Ishikawa (cell line): ENCODE measurements at regions not wholly inside any gene's neighbourhood (a gene's known extent, or its start where the extent isn't known, plus 50 kb on each side); places are given as distances from the start of the nearest gene placed in this dataset.

ENCODE experiments used
- CREB1 ChIP-seq: IDR thresholded peaks from 2 replicates; pipeline ENCODE4 v1.6.1; 2012; ENCODE audit warnings: low read depth
- EGR1 ChIP-seq: IDR thresholded peaks from 2 replicates; pipeline ENCODE4 v1.6.1; 2012
- EP300 ChIP-seq: IDR thresholded peaks from 2 replicates; pipeline ENCODE4 v1.6.1; 2012; ENCODE audit warnings: borderline replicate concordance
- FOXM1 ChIP-seq: IDR thresholded peaks from 2 replicates; pipeline ENCODE4 v1.6.1; 2012; ENCODE audit warnings: low read depth, borderline replicate concordance
- MAX ChIP-seq: IDR thresholded peaks from 2 replicates; pipeline ENCODE4 v1.6.1; 2012
- NFIC ChIP-seq: IDR thresholded peaks from 2 replicates; pipeline ENCODE4 v1.6.1; 2012
- RAD21 ChIP-seq: IDR thresholded peaks from 2 replicates; pipeline ENCODE4 v1.6.1; 2012; ENCODE audit warnings: low read depth
- TAF1 ChIP-seq: IDR thresholded peaks from 2 replicates; pipeline ENCODE4 v1.6.1; 2012; ENCODE audit warnings: low read depth, mild to moderate bottlenecking
- TEAD4 ChIP-seq: IDR thresholded peaks from 2 replicates; pipeline ENCODE4 v1.6.1; 2012
- TF ChIP-seq, protein P1 (sequence below): IDR thresholded peaks from 2 replicates; pipeline ENCODE4 v1.6.1; 2012; ENCODE audit warnings: low read depth, mild to moderate bottlenecking
- TF ChIP-seq, protein P2 (sequence below): IDR thresholded peaks from 2 replicates; pipeline ENCODE4 v1.6.1; 2012

GRCh38 chr18:38648179-38648578, 1082.6 kb upstream of the CELF4 start:
- TF ChIP-seq CREB1 (no peak), TAF1 (no peak), NFIC (no peak), EP300 (no peak), MAX (no peak), RAD21 (no peak), TEAD4 (no peak), FOXM1 (no peak), EGR1 (no peak)
- TF ChIP-seq, protein P1, sequence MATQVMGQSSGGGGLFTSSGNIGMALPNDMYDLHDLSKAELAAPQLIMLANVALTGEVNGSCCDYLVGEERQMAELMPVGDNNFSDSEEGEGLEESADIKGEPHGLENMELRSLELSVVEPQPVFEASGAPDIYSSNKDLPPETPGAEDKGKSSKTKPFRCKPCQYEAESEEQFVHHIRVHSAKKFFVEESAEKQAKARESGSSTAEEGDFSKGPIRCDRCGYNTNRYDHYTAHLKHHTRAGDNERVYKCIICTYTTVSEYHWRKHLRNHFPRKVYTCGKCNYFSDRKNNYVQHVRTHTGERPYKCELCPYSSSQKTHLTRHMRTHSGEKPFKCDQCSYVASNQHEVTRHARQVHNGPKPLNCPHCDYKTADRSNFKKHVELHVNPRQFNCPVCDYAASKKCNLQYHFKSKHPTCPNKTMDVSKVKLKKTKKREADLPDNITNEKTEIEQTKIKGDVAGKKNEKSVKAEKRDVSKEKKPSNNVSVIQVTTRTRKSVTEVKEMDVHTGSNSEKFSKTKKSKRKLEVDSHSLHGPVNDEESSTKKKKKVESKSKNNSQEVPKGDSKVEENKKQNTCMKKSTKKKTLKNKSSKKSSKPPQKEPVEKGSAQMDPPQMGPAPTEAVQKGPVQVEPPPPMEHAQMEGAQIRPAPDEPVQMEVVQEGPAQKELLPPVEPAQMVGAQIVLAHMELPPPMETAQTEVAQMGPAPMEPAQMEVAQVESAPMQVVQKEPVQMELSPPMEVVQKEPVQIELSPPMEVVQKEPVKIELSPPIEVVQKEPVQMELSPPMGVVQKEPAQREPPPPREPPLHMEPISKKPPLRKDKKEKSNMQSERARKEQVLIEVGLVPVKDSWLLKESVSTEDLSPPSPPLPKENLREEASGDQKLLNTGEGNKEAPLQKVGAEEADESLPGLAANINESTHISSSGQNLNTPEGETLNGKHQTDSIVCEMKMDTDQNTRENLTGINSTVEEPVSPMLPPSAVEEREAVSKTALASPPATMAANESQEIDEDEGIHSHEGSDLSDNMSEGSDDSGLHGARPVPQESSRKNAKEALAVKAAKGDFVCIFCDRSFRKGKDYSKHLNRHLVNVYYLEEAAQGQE: no peak
- TF ChIP-seq, protein P2, sequence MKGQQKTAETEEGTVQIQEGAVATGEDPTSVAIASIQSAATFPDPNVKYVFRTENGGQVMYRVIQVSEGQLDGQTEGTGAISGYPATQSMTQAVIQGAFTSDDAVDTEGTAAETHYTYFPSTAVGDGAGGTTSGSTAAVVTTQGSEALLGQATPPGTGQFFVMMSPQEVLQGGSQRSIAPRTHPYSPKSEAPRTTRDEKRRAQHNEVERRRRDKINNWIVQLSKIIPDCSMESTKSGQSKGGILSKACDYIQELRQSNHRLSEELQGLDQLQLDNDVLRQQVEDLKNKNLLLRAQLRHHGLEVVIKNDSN: no peak
